Hepatocyte (in vitro differentiated cells): ENCODE measurements at regions not wholly inside any gene's neighbourhood (a gene's known extent, or its start where the extent isn't known, plus 50 kb on each side); places are given as distances from the start of the nearest gene placed in this dataset.

ENCODE experiments used
- EZH2phosphoT487 ChIP-seq: fragments of 200-600 bp; sonication (generic); IDR thresholded peaks from one replicate; pipeline ENCODE4 v1.6.1; 2018; ENCODE audit warnings: antibody characterized with exemption, mild to moderate bottlenecking, low read depth, moderate library complexity; ENCODE audit not compliant: unreplicated experiment, severe bottlenecking
- TF ChIP-seq, protein P1 (sequence below): fragments of 200-600 bp; sonication (generic); IDR thresholded peaks from 2 replicates; pipeline ENCODE4 v1.5.1; 2016; ENCODE audit warnings: antibody characterized with exemption, mild to moderate bottlenecking; ENCODE audit not compliant: poor library complexity

DNA sequence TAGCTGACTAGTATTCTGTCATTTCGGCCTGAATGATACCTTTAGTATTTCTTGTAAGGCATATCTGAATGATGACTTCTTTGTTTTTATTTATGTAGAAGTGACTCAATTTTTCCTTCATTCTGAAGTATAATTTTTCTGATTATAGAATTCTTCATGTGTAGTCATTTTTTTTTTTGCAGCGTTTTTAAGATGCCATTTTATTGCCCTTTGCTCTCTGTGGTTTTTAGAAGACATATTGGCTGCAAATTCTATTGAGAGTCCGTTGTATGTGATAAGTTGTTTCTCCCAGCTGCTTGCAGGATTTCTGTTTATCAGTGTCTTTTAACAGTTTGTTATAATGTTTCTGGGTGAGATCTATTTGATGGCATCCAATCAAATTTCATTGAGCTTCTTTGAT lies 1224.8 kb downstream of the JRKL start:
- TF ChIP-seq, protein P1, sequence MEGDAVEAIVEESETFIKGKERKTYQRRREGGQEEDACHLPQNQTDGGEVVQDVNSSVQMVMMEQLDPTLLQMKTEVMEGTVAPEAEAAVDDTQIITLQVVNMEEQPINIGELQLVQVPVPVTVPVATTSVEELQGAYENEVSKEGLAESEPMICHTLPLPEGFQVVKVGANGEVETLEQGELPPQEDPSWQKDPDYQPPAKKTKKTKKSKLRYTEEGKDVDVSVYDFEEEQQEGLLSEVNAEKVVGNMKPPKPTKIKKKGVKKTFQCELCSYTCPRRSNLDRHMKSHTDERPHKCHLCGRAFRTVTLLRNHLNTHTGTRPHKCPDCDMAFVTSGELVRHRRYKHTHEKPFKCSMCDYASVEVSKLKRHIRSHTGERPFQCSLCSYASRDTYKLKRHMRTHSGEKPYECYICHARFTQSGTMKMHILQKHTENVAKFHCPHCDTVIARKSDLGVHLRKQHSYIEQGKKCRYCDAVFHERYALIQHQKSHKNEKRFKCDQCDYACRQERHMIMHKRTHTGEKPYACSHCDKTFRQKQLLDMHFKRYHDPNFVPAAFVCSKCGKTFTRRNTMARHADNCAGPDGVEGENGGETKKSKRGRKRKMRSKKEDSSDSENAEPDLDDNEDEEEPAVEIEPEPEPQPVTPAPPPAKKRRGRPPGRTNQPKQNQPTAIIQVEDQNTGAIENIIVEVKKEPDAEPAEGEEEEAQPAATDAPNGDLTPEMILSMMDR = no peak
- TF ChIP-seq EZH2phosphoT487 = no peak
